Stimulated activated CD8-positive, alpha-beta memory T cell treated with anti-CD3 and anti-CD28 coated beads, Interleukin-12 subunit alpha, Interleukin-12 subunit beta, amount 100 ng/mL, for 24 hours (primary cell): ENCODE measurements at regions not wholly inside any gene's neighbourhood (a gene's known extent, or its start where the extent isn't known, plus 50 kb on each side); places are given as distances from the start of the nearest gene placed in this dataset.
"Not testable (repeated sequence)": the region's sequence is repeated elsewhere in the genome, so short reads cannot be mapped to it uniquely, and the experiment has no call there.

Source experiments
- DNase-seq: peaks from one replicate; pipeline ENCODE4 v3.0.0-alpha.2; 2020; ENCODE audit errors: extremely low read depth

DNA sequence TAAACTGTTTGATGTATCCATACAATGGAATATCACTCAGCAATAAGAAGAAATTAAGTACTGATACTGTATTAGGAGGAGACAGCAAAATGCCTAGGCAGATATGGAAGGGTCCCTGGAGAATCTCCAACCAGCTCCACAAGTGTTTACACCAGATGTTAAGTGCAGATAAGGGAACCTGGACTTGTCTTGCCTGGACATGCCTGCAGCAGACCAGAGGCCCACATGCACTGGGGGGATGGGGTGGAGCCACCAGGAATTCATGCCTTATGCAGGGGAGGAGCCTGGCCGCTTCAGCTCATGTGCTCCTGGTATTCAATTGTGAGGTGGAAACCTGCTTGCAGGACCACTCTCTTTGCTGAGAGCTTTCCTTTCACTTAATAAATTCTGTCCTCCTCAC, 287.6 kb downstream of the LIPI start:
- DNase-seq, result not testable (repeated sequence)

DNA sequence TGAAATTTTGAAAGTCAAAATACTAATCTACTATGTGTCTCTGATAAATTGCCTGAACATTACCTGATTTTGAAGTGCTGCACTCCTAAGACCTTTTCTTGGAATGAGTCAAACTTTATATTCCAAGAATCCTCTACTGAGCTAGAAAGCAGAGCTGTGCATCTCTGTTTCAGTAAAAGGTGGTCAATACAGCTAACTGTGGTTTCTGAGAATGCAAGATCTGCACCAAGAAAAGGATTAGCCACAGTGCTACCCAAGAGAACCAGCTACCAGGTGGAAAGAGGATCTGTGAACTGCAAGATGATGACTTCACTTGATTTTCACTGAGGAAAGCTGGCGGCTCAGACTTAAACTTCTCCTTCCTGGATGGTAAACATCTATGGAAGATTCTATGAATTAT, 289.3 kb downstream of the LIPI start:
- DNase-seq, result not testable (repeated sequence)

DNA sequence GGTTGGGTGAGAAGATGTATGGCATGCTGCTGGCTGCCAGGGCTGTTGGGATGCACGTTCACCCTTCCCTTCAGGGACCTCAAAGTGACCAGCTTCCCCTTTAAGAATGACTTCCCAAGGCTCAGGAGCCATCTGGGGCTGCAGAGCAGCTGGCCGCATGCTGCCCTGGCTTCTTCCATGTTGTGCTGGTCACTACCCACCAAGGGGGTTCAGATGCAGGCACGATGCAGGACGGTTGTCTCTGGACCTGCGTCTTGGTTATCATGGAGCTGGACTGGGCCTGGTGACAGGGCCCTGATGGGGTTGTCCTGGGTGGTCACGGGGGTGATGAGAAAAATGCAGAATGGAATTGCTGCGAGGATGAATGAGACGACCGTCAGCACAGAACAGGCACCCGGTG, 297.8 kb downstream of the POTED start:
- not testable (repeated sequence) for DNase-seq

DNA sequence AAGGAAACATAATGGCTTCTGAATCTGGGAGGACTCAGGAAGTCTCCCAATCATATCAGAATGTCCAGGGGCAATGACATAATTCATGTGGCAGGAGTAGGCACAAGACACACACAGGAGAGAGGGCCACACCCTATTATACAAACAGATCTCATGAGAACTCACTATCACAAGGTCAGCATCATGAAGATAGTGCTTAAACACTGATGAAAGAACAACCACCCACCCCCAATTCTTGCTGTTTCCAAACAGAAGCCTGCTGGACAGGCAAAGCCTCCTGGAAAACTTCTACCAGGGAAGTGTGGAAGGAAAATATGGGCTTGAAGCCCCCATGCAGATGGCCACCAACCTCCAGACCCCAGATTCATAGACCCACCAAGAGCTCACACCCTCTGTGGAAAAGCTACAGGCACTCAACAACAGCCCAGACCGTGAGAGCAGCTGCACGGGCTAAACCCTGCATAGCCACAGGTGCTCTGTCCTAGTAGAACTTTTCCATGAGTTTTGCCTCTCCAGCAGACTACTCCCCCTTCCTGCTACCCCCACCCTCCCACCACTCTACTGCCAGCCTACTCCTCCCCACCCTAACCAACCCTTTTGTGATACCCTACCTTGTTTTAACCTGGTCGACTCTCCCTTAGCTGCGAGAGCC, 287.1 kb downstream of the POTED start:
- DNase-seq, result not testable (repeated sequence)

DNA sequence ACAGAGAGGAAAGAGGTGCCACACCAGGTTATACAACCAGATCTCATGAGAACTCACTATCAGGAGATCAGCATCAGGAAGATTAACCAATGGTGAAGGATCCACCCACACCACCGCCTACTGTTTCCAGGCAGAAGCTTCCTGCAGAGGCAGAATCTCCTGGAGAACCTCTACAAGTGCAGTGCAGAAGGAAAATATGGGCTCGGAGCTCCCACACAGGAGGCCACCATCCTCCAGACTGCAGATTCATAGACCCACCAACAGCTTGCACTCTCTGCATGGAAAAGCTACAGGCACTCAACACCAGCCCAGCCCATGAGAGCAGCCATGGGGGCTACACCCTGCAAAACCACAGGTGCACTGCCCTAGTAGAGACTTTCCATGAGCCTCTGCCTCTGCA, 284.0 kb downstream of the POTED start:
- DNase-seq, result not testable (repeated sequence)

DNA sequence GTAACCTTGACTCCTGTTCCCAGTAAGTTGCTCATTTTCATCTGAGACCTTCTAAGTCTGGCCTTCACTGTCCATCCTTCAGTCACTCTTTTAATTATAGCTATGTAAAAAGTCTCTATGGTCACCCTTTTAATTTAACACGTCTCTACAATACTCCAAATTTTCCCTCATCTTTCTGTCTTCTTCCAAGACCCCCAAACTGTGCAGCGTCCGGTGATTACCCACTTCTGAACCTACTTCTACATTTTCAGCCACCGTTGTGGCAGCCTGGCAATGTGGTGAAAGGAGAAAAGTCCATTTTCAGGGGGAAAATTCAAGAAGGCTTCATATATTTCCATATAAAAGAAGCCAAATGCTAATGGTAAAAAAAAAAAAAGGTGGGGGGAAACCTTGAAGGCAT, 283.4 kb downstream of the POTED start:
- not testable (repeated sequence) for DNase-seq

DNA sequence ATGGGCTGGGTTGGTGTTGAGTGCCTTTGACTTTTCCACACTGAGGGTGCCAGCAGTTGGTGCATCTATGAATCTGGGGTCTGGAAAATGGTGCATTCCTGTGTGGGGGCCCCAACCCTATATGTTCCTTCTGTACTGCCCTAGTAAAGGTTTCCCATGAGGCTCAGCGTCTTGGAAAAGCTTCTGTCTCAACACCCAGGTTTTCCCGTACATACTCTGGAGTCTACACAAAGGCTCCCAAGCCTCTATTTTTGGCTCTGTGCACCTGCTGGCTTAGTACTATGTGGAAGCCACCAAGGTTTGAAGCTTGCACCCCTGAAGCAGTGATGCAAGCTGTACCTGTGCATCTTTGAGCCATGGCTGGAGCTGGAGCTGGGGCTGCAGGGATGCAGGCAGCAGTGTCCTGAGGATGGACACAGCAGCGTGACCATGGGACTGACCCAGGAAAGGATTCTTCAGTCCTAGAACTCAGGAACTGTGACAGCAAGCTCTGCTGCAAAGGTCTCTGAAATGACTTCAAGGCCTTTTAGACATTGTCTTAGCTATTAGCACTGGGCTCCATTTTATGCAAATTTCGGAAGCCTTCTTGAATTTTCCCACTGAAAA, 282.7 kb downstream of the POTED start:
- not testable (repeated sequence) for DNase-seq

DNA sequence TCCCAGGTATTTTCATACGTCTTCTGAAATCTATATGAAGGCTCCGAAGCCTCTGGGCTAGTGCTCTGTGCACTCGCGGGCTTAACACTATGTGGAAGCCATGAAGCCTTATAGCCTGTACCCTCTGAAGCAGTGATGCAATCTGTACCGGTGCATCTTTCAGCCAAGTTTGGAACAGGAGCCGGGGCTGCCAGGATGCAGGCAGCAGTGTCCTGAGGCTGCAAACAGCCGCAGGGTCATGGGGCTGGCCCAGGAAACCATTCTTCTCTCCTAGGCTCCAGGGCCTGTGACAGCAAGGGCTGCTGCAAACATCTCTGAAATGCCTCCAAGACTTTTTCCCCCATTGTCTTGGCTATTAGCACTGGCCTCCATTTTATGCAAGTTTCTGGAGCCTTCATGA, 279.6 kb downstream of the POTED start:
- not testable (repeated sequence) for DNase-seq

DNA sequence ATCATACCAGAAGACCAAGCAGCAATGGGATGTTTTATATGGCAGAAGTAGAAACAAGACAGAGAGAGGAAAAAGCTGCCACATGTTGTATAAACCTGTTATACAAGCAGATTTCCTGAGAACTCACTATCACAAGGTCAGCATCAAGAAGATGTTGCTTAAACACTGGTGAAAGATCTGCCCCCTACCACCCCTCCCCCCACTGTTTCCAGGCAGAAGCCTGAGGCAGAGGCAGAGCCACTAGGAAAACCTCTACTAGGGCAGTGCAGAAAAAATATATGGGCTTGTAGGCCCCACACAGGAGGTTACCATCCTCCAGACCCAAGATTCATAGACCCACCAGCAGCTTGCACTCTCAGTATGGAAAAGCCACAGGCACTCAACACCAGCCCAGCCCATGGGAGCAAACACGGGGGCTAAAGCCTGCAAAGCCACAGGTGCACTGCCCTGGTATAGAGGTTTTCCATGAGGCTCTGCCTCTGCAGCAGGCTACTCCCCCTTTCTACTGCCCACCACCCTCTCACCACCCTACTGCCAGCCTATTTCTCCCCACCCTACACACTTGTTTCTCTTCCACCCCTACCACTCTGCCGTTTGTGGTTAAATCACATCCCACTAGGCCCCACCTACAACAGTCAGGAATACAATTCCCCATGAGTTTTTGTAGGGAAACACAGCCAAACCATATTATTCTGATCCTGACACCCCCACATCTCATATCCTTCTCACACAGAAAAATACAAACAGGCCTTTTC, 274.2 kb downstream of the POTED start:
- not testable (repeated sequence) for DNase-seq

DNA sequence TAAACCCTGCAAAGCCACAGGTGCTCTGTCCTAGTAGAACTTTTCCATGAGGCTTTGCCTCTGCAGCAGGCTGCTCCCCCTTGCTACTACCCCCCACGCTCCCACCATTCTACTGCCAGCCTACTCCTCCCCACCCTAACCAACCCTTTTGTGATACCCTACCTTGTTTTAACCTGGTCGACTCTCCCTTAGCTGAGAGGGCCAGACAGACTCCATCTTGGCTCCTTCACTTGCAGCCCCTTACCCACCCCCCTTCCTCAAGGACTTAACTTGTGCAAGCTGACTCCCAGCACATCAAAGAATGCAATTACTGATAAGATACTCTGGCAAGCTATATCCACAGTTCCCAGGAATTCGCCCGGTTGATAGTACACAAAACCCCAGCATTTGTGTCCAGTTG, 267.9 kb downstream of the POTED start:
- DNase-seq, result not testable (repeated sequence)

DNA sequence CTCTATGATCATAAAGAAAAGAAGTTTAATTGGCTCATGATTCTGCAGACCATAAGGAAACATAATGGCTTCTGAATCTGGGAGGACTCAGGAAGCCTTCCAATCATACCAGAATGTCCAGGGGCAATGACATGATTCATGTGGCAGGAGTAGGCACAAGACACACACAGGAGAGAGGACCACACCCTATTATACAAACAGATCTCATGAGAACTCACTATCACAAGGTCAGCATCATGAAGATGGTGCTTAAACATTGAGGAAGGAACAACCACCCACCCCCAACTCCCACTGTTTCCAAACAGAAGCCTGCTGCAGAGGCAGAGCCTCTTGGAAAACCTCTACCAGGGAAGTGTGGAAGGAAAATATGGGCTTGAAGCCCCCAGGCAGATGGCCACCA, 267.4 kb downstream of the POTED start:
- not testable (repeated sequence) for DNase-seq

DNA sequence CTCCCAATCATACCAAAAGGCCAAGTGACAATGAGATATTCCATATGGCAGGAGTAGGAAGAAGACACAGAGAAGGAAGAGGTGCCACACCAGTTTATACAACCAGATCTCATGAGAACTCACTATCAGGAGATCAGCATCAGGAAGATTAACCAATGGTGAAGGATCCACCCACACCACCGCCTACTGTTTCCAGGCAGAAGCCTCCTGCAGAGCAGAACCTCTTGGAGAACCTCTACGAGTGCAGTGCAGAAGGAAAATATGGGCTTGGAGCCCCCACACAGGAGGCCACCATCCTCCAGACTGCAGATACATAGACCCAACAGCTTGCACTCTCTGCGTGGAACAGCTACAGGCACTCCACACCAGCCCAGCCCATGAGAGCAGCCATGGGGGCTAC, 264.4 kb downstream of the POTED start:
- DNase-seq, result not testable (repeated sequence)

DNA sequence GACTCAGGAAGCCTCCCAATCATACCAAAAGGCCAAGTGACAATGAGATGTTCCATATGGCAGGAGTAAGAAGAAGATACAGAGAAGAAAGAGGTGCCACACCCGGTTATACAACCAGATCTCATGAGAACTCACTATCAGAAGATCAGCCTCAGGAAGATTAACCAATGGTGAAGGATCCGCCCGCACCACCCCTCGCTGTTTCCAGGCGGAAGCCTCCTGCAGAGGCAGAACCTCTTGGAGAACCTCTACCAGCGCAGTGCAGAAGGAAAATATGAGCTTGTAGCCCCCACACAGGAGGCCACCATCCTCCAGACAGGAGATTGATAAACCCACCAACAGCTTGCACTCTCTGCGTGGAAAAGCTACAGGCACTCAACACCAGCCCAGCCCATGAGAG, 245.1 kb downstream of the POTED start:
- no peak for DNase-seq

DNA sequence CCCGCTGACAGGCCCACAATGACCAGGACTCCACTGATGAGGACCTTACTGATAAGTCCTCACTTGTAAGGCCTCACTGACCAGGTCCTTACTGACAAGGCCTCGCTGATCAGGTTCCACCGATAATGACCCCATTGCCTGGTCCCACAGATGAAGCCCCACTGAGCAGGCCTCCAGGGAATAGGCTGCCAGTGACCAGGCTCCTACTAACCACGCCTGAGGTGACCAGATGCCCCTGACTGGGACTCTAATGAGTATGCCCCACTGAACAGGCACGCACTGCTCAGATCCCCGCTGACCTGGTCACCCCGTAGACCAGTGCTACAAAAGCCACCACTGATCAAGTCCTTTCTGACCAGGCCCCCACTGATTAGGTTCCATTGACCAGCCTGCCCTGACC, 241.2 kb downstream of the POTED start:
- not testable (repeated sequence) for DNase-seq

DNA sequence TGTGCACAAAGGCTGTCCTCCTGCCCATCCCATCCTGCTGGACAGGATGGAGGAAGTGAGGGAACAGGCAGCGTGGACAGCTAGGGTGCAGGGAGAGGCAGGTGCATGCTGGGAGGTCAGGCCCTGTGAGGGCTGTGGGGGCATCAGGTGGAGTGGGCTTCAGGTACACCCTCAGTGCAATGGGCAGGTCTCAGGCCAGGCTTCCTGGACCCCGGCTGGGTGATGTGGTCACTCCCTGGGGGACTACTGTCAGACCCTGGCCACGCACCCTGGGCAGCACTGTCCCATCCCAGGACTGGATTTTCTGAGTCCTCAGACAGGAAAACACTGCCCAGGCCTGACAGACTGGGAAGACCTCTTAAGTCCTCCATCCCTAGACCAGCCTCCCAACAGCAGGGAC, 239.9 kb downstream of the POTED start:
- not testable (repeated sequence) for DNase-seq

DNA sequence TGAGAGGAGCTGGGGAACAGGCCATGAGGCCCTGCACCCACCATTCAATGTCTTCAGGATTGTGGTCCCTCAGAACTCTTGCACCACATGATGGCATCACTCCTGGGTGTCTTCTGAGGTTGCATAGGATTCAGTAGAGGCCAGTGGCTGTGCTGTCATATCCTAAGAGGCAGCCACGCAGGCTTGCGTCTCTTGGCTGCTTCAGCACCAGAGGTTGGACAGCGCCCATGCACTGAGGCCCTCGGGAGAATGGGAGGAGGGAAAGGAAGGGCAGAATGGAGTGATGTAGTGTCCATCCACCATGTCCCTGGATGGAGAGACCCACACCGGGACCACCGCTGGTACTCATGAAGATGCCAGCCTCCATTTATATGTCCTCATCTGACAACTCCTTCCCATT, 237.1 kb downstream of the POTED start:
- not testable (repeated sequence) for DNase-seq

DNA sequence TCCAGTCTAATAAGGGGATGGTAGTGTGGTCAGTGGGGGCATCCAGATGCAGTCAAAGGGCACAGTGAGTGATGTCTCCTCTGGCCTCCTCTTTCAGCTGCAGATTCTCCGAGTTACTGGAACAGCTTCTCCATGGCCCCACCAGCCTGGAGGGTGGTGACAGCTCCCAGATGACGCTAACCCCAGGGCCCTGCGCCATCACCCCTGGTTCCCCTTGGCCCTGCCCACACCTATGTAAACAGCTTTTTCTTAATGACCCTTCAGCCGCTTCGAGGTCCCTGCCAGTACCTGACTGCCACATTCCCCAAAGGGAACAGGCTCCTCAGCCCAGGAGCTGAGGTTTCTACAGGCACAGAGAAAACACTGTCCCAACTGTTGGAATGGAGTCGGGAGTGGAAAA, 235.0 kb downstream of the POTED start:
- DNase-seq, result not testable (repeated sequence)

DNA sequence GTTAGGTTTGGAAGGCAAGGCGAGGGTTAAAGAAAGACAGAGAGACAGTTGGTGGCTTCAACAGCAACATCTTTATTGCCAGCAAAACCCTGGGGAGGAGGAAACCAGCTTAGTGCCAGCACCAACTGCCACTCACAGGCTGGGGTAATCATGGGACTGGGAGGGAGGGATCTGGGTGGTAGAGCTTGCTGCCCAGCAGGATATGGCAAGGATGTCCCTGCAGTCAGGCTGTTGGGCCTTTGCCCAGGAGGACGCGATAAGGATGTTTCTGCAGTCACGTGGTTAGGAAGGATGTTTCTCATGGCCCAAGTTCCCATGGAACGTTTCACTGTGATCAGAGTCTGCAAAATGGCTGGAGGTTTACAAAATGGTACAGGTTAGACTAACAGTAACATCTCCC, 233.5 kb downstream of the POTED start:
- DNase-seq, result not testable (repeated sequence)

DNA sequence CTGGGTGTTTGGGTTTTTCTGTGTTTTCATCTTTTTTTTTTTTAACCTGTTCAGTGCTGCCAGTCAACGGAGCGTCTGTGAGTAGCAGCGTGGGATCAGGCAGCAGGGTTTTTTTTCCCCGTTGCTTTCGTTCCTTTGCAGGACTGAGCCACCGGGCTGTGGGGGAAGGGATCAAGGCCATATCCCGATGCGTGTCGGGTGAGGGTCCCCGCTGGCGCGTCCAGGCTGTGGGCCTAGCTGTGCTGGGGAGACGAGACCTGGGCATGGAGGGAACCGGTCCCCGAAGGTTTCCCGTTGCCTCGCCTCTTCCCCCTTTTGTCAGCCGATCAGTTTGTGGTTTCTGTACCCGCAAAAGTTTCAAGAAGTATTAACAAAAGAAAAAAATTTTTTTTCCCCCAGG, 218.1 kb downstream of the POTED start:
- not testable (repeated sequence) for DNase-seq

DNA sequence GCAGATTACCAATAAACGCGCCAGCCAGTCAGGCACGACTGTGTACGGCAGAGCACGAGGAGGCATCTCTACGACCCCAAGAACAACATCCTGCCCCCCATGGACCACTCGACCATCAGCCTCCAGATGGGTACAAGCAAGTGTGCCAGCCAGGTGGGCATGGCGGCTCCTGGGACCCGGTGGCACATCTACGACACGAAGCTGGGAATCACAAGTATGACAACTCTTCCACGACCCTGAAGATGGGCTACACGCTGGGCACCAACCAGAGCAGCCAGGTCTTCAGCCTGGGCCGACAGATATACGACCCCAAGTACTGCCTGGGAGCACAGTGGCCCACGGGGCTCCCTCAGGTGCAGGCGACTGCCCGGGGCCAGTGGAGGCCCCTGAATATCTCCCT, 217.6 kb downstream of the POTED start:
- no peak for DNase-seq

DNA sequence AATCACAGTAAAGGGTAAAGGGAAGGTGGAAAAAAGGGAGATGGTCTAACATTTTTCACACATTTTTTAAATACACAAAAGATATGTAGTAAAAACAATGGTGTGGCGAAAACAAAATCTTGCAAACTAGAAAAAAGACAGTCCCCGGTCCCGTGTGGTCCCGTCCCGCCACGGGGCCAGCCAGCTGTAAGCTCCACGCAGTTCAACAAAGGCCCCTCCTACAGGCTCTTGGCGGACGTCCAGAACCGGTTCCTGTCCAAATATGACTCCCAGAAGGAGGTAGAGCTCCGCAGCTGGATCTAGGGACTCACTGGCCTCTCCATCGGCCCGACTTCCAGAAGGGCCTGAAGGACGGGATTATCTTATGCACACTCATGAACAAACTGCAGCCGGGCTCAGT, 216.9 kb downstream of the POTED start:
- not testable (repeated sequence) for DNase-seq

DNA sequence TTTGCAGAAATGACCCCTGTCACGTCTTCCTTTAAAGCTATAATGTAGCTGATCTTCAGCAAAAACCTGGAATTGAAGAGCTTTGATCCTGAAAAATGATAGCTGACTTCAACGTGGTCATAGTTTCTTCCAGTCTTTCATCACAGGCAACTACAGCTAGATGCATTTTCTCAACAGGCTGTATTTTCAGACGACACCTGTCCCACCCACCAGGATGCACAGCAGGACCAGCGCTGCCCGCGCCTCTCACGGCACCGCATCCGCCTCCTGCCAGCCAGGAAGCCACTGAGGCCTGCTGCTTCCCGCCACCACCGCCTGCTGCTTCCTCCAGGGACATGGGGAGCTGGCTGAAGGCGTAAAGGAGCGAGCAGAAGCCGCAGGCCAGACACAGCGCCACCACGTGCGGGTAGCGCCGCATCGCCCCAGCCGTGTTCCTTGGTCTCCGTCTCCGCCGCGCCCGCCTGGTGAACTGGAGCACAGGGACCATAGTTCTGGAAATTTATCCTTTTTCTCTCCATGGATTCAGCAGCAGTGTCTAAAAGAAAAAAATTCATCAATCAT, 215.7 kb downstream of the POTED start:
- not testable (repeated sequence) for DNase-seq

DNA sequence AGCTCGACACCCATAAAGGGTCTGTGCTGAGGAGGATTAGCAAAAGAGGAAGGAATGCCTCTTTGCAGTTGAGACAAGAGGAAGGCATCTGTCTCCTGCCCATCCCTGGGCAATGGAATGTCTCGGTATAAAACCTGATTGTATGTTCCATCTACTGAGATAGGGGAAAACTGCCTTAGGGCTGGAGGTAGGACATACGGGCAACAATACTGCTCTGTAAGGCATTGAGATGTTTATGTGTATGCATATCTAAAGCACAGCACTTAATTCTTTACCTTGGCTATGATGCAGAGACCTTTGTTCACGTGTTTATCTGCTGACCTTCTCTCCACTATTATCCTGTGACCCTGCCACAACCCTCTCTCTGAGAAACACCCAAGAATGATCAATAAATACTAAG, 210.7 kb downstream of the POTED start:
- DNase-seq, result not testable (repeated sequence)
